Hypothalamus (tissue), 51 donors: ENCODE measurements at regions not wholly inside any gene's neighbourhood (a gene's known extent, or its start where the extent isn't known, plus 50 kb on each side); places are given as distances from the start of the nearest gene placed in this dataset.
"Not testable (repeated sequence)": the region's sequence is repeated elsewhere in the genome, so short reads cannot be mapped to it uniquely, and the experiment has no call there.

Experiments
- DNase-seq, 51 donors: peaks; one replicate each; lab custom pipeline; 2025; lab: John Stamatoyannopoulos, UW

DNA sequence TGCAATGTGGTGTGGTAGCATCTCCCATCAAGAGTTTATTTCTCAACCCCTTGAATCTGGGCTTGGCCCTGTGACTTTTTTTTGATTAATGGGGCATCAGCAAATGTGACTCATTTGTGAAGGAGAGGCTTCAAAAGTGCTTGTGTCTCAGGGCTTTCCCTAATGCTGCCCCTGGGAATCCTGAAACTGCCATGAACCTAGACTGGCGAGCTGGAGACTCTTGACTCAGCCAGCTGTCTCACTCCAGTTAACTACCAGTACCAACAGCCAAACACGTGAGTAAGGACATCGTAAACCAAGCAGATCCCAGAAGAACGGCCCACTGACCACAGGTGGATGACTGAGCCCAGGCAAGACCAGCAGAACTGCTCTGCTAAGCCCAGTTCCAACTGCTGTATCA, 72.8 kb upstream of the ADTRP start:
- DNase-seq, result no peak

DNA sequence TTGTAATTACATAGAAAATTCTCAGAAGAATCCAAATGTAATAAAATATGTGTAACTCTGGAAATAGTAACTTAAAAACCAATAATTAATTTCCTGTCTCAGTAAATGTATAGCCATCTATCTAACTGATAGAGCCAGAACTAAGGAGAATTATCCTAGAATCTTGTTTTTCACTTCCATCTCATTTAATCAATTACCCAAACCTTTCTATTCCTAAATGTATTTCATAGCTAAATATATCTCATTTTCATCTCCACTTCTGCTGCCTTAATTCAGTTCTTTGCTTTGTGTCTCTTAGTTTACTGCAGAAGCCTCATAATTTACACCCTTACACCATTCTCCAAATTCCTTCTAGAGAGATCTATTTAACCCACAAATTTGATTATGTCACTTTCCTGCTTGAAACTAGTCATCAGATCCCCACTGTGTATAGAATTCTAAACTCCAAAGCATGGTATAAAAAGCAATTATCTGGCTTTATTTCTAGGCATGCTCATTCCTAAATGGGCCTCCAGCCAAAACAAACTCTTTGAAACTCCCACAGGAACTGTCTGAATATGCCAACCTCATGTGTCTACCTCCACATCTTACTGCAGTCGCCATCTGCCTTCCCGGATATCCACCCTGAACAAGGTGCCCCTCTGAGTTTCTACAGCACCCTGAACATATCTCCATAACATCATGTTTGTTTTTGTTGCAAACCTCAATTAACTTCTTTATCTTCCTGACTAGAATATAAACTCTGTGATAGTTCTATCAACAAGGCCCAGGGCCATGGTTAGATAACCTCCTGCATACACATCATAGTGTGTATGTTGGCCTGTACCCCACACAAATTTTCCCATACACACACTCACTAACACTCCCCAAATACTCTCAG, 70.5 kb upstream of the ADTRP start:
- no peak for DNase-seq

- no peak for DNase-seq
Observed at GRCh38 chr6:11848346-11848651, 69.7 kb upstream of the ADTRP start.

GRCh38 chr6:11847515-11848345, 69.1 kb upstream of the ADTRP start:
- DNase-seq, result no peak

DNA sequence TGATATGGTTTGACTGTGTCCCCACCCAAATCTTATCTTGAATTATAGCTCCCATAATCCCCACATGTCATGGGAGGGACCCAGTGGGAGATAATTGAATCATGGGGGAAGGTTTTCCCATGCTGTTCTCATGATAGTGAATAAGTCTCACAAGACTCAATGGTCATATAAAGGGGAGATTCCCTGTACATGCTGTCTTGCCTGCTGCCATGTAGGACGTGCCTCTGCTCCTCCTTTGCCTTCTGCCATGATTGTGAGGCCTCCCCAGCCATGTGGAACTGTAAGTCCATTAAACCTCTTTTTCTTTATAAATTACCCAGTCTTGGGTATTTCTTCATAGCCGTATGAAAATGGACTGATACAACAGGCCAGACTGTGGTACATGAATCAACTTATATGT, 68.5 kb upstream of the ADTRP start:
- not testable (repeated sequence) for DNase-seq

DNA sequence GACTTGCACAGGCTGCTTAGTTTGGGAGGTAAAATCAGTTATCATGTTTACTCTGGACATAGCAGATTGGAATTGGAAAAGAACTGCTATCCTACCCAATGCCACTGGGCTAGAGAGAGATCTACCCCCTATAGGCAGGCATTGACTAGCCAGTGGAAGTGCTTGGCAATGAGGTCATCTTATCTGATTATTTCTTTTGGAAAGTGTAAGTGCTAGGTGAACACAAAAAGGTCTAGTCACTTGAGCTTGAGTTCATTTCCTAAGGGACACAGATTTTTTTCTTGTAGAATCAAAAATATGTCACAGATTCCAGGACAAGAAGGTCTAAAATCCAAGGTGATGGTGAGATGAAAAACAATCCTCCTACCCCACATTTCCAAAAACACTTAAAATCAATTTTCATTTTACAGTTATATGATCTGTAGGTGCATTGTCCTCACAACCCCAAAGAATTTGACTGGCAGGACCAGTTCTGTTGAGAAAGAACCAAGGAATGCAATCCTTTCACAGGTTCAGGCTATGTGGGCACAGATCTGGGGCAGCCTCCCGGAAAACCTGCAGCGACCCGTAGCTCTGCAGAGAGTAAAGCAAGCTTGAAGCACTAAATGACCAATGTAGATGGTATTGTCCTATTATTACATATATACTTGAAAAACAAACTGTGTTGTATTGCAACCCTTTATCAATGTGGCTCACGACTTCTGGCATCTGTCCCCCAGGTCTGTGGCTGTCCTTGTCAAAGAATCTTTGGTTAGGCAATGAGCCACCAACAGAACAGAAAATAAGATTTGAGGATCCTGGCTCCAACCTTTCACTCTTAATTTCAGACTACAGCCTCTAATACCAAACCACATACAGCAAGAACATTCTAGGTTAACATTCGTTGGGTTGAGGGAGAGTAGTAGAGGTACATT, 67.3 kb upstream of the ADTRP start:
- no peak for DNase-seq

- DNase-seq, result not testable (repeated sequence)
Observed at GRCh38 chr6:11842795-11843194, 64.2 kb upstream of the ADTRP start.

- DNase-seq, result no peak
Observed at GRCh38 chr6:11835065-11835464, 56.5 kb upstream of the ADTRP start.

- no peak for DNase-seq
Observed at GRCh38 chr6:11833626-11834592, 55.3 kb upstream of the ADTRP start.

DNA sequence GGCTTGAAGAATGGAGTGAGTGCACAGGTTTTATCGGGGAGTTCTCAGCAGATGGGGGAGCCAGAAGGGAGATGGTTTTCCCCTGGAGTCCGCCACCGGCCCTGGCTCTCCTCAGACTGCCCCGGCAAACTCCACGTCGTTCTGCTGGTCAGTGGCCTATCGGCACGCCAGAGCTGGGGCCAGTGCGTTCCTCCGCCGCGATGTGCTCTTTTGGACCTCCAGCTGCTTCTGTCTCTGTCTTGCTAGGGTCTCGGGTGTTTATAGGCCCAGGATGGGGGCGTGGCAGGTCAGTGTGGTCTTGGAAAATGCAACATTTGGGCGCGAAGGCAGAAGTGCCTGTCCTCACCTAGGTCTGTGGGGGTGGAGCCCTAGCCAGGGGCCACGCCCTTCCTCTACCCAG, 53.0 kb upstream of the ADTRP start:
- DNase-seq, result no peak

DNA sequence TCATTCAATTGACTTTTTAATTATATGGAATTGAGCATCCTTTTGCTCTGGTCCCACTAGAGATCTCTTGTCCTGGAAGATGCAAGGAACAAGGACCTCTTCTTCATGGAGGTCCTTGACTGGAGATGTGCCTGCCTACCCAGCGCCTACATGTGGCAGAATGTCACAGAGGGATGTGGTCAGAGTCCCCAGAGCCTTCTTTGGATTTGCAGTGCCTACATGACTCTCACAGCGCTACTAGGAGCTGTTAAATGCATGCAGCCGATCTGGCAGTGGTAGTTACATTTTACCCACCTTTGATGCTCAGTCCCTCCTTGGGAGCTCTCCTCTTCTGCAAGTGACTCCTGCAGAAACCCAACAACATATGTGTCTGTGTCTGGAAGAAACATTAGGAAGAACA, 51.9 kb upstream of the ADTRP start:
- DNase-seq, result no peak

- no peak for DNase-seq
Observed at GRCh38 chr6:11830105-11830504, 51.5 kb upstream of the ADTRP start.

GRCh38 chr6:11828262-11828870, 49.8 kb upstream of the ADTRP start:
- DNase-seq, result no peak
